ENCODE measurements at regions not wholly inside any gene's neighbourhood (a gene's known extent, or its start where the extent isn't known, plus 50 kb on each side); places are given as distances from the start of the nearest gene placed in this dataset.
A peak's percentile ranks its signal among the peaks of the same experiment; 100 is the strongest.

- Histone ChIP-seq H3K9ac (ENCODE audit: control insufficient read depth, insufficient read depth, low read length) (no peak overlapping the region), H3K27ac (ENCODE audit: control insufficient read depth, insufficient read depth) (no peak overlapping the region), H3K4me1 (ENCODE audit: control insufficient read depth, insufficient read depth, low read length) (peaks cover 24% of the 10 kb centered on the region), H3K4me3 (0 out of 2 replicates have a peak overlapping the region, but pooled peaks have one; percentile 1), H3K9me3 (replicated peaks; ENCODE audit: control insufficient read depth, insufficient read depth, low read length) (no peaks in the 10 kb centered on the region), H3K79me2 (ENCODE audit: control insufficient read depth, insufficient read depth, low read length) (no peaks in the 10 kb centered on the region), H2AFZ (ENCODE audit: control insufficient read depth, low read depth, low read length) (peak overlapping the region; percentile 28), H3K27me3 (replicated peaks in 1 of 2; ENCODE audit: control insufficient read depth in 2 of 2, insufficient read depth in 2 of 2, low read length in 1 of 2) (no peaks in the 10 kb centered on the region), H3K4me2 (ENCODE audit: control insufficient read depth, insufficient read depth) (peak overlapping the region; percentile 86), H3K36me3 (ENCODE audit: control insufficient read depth in 2 of 2, insufficient read depth in 2 of 2, low read length in 1 of 2) (no peaks in the 10 kb centered on the region), H4K20me1 (ENCODE audit: control insufficient read depth, insufficient read depth) (no peaks in the 10 kb centered on the region)
- ChIA-PET POLR2A (interaction anchor here (1.0 kb wide), 1 partner anchor 401 kb away, joined by 3 read pairs; no protein-coding TSS in a partner anchor), SMC1A (ENCODE audit: uncharacterized antibody, unreplicated experiment) (interaction anchor here (0.5 to 2.0 kb wide), 3 partner anchors 9 to 55 kb away, joined by 3 to 7 read pairs (median 3); no protein-coding TSS in a partner anchor), RAD21 (ENCODE audit: unreplicated experiment) (interaction anchor here (0.9 to 1.6 kb wide), 3 partner anchors 18 to 31 kb away, joined by 3 to 9 read pairs (median 4); no protein-coding TSS in a partner anchor), CTCF (interaction anchor here (2.1 kb wide), 1 partner anchor 25 kb away, joined by 6 read pairs; no protein-coding TSS in a partner anchor)
- intact Hi-C loops (cut with micrococcal nuclease; ENCODE audit: unreplicated experiment) = no loop called here
- ATAC-seq (peak; percentile 95), DNase-seq (ENCODE audit: low read depth, low spot score) (peak; percentile 34), FAIRE-seq (peak; percentile 93)
- in situ Hi-C loops (cut with MboI) = no loop called here
- 17% methylated on average over 3 of the region's 3 CpGs for whole genome bisulfite sequencing (ENCODE audit: insufficient coverage, insufficient replicate concordance, low lambda C conversion rate, missing lambda C conversion rate)
- BruUV-seq (replicated peaks) = no TSS peak
- TF ChIP-seq BACH1 (IDR thresholded peaks at IDR 0.05; ENCODE audit: borderline replicate concordance) (peak; percentile 96; the same call in 1 of the 2 replicates), IRF4 (IDR thresholded peaks at IDR 0.05; ENCODE audit: low read depth, low read length) (peak; percentile 61), BCL11A (IDR thresholded peaks at IDR 0.05; ENCODE audit: low read depth, low read length) (0 out of 2 replicates have a peak, but pooled peaks have one; percentile 27), RUNX3 (IDR thresholded peaks at IDR 0.05; ENCODE audit: low read length) (peak; percentile 91), CBFB (IDR thresholded peaks at IDR 0.05; ENCODE audit: low read depth) (no peak), IKZF2 (IDR thresholded peaks at IDR 0.05) (0 out of 4 replicates have a peak, but pooled peaks of 1 of the 2 experiments have one; percentile 23), NFIC (IDR thresholded peaks at IDR 0.05; ENCODE audit: low read depth, low read length) (peak; percentile 61; the same call in 1 of the 2 replicates), EP300 (IDR thresholded peaks at IDR 0.05; ENCODE audit: borderline replicate concordance in 1 of 2, control insufficient read depth in 1 of 2, low read depth in 2 of 2, low read length in 2 of 2) (0 out of 4 replicates have a peak, but pooled peaks of 1 of the 2 experiments have one; percentile 43), IRF3 (IDR thresholded peaks at IDR 0.05) (no peak), PKNOX1 (IDR thresholded peaks at IDR 0.05) (no peak), NFYA (IDR thresholded peaks at IDR 0.05; ENCODE audit: borderline replicate concordance, low read depth, low read length) (no peak), RCOR1 (conservative IDR thresholded peaks at IDR 0.05; ENCODE audit: low read depth, low read length) (no peak), FOXM1 (IDR thresholded peaks at IDR 0.05; ENCODE audit: low read depth, low read length) (peak; percentile 61; the same call in 1 of the 2 replicates), CHD1 (IDR thresholded peaks at IDR 0.05; ENCODE audit: low read depth, low read length) (no peak), TCF7 (IDR thresholded peaks at IDR 0.05; ENCODE audit: borderline replicate concordance) (no peak), NFYB (IDR thresholded peaks at IDR 0.05; ENCODE audit: insufficient read depth, low read depth, low read length) (no peak), JUNB (IDR thresholded peaks at IDR 0.05) (peak; percentile 76), EZH2 (IDR thresholded peaks at IDR 0.05; ENCODE audit: borderline replicate concordance, control insufficient read depth, low read depth, low read length) (no peak), SRF (IDR thresholded peaks at IDR 0.05; ENCODE audit: low read depth in 2 of 2, low read length in 2 of 2) (0 out of 4 replicates have a peak, but pooled peaks have one; percentile 19 to 54)
- TF ChIP-seq, protein P1, sequence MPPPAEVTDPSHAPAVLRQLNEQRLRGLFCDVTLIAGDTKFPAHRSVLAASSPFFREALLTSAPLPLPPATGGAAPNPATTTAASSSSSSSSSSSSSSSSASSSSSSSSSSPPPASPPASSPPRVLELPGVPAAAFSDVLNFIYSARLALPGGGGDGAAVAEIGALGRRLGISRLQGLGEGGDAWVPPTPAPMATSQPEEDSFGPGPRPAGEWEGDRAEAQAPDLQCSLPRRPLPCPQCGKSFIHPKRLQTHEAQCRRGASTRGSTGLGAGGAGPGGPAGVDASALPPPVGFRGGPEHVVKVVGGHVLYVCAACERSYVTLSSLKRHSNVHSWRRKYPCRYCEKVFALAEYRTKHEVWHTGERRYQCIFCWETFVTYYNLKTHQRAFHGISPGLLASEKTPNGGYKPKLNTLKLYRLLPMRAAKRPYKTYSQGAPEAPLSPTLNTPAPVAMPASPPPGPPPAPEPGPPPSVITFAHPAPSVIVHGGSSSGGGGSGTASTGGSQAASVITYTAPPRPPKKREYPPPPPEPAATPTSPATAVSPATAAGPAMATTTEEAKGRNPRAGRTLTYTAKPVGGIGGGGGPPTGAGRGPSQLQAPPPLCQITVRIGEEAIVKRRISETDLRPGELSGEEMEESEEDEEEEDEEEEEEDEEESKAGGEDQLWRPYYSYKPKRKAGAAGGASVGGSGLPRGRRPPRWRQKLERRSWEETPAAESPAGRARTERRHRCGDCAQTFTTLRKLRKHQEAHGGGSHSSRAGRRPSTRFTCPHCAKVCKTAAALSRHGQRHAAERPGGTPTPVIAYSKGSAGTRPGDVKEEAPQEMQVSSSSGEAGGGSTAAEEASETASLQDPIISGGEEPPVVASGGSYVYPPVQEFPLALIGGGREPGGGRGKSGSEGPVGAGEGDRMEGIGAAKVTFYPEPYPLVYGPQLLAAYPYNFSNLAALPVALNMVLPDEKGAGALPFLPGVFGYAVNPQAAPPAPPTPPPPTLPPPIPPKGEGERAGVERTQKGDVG (CRISPR knock-in tag; IDR thresholded peaks at IDR 0.05) = no peak
Measured at GRCh38 chr1:63124666-63125191, 197.6 kb upstream of the FOXD3 start.
